SK-N-SH treated with all-trans-retinoic acid at 6 μM for 48 hours (cell line): ENCODE measurements at regions not wholly inside any gene's neighbourhood (a gene's known extent, or its start where the extent isn't known, plus 50 kb on each side); places are given as distances from the start of the nearest gene placed in this dataset.

Experiments
- PPARA ChIP-seq: fragments of 250-450 bp; sonication (Bioruptor Pico); IDR thresholded peaks from 2 replicates; pipeline ENCODE4 v1.5.0; 2020; ENCODE audit warnings: mild to moderate bottlenecking, borderline replicate concordance
- TOX ChIP-seq: fragments of 250-450 bp; sonication (Bioruptor Pico); IDR thresholded peaks from 2 replicates; pipeline ENCODE4 v1.8.0; 2021; ENCODE audit warnings: mild to moderate bottlenecking, moderate library complexity, borderline replicate concordance
- ZFP30 ChIP-seq: fragments of 450-650 bp; formaldehyde crosslinking; IDR thresholded peaks from 2 replicates; pipeline ENCODE4 v1.5.0; 2022; ENCODE audit warnings: mild to moderate bottlenecking, moderate library complexity
- ZNF70 ChIP-seq: fragments of 450-650 bp; formaldehyde crosslinking; IDR thresholded peaks from 2 replicates; pipeline ENCODE4 v1.5.0; 2020; ENCODE audit warnings: mild to moderate bottlenecking, moderate library complexity
- TF ChIP-seq, protein P1 (sequence below): fragments of 250-450 bp; sonication (Bioruptor Pico); IDR thresholded peaks from 2 replicates; pipeline ENCODE4 v1.8.0; 2020; ENCODE audit warnings: mild to moderate bottlenecking, moderate library complexity, borderline replicate concordance
- TF ChIP-seq, protein P2 (sequence below): fragments of 250-450 bp; sonication (Bioruptor Pico); IDR thresholded peaks from 2 replicates; pipeline ENCODE4 v1.8.0; 2021; ENCODE audit warnings: low read depth, mild to moderate bottlenecking, moderate library complexity, borderline replicate concordance

DNA sequence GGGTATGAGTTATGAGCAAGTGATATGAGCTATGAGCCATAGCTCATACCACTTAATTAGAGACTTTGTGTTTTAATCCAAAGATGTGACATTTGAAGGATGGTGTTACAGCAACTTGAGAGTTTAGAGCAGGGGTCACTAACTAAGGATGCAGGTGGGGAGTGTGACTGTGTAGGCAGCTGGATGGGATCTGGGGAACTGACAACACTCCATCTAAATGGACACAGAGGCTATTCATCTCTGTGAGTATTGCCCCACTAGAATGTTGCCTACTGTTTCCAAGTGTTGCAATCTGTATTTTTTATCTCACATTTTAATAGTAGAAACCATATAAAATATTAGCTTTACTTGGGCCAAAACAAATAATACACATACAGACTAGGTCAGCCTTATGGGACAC lies 488.1 kb upstream of the DAB2 start:
- TF ChIP-seq TOX (CRISPR knock-in tag) (no peak), ZFP30 (CRISPR knock-in tag) (no peak), PPARA (CRISPR knock-in tag) (no peak), ZNF70 (CRISPR knock-in tag) (no peak)
- TF ChIP-seq, protein P1, sequence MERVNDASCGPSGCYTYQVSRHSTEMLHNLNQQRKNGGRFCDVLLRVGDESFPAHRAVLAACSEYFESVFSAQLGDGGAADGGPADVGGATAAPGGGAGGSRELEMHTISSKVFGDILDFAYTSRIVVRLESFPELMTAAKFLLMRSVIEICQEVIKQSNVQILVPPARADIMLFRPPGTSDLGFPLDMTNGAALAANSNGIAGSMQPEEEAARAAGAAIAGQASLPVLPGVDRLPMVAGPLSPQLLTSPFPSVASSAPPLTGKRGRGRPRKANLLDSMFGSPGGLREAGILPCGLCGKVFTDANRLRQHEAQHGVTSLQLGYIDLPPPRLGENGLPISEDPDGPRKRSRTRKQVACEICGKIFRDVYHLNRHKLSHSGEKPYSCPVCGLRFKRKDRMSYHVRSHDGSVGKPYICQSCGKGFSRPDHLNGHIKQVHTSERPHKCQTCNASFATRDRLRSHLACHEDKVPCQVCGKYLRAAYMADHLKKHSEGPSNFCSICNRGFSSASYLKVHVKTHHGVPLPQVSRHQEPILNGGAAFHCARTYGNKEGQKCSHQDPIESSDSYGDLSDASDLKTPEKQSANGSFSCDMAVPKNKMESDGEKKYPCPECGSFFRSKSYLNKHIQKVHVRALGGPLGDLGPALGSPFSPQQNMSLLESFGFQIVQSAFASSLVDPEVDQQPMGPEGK (CRISPR knock-in tag) = no peak
- TF ChIP-seq, protein P2, sequence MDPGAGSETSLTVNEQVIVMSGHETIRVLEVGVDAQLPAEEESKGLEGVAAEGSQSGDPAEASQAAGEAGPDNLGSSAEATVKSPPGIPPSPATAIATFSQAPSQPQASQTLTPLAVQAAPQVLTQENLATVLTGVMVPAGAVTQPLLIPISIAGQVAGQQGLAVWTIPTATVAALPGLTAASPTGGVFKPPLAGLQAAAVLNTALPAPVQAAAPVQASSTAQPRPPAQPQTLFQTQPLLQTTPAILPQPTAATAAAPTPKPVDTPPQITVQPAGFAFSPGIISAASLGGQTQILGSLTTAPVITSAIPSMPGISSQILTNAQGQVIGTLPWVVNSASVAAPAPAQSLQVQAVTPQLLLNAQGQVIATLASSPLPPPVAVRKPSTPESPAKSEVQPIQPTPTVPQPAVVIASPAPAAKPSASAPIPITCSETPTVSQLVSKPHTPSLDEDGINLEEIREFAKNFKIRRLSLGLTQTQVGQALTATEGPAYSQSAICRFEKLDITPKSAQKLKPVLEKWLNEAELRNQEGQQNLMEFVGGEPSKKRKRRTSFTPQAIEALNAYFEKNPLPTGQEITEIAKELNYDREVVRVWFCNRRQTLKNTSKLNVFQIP (CRISPR knock-in tag) = no peak
